HG03159 (cell line): ENCODE measurements at regions not wholly inside any gene's neighbourhood (a gene's known extent, or its start where the extent isn't known, plus 50 kb on each side); places are given as distances from the start of the nearest gene placed in this dataset.
"Not testable (repeated sequence)": the region's sequence is repeated elsewhere in the genome, so short reads cannot be mapped to it uniquely, and the experiment has no call there.

ENCODE experiments used
- ATAC-seq: cut with Tn5 transposase; IDR thresholded peaks from one replicate; pipeline ENCODE4 v1.9.1; 2021; ENCODE audit warnings: mild to moderate bottlenecking, moderate library complexity; ENCODE audit not compliant: unreplicated experiment

- no peak for ATAC-seq
Observed at GRCh38 chr4:149050840-149051239, 608.6 kb upstream of the NR3C2 start.

- no peak for ATAC-seq
Observed at GRCh38 chr4:149048451-149049143, 606.4 kb upstream of the NR3C2 start.

- ATAC-seq = no peak
Observed at GRCh38 chr4:149047368-149047767, 605.2 kb upstream of the NR3C2 start.

GRCh38 chr4:149045731-149046130 lies 603.5 kb upstream of the NR3C2 start:
- no peak for ATAC-seq

- not testable (repeated sequence) for ATAC-seq
Observed at GRCh38 chr4:149039786-149040185, 597.6 kb upstream of the NR3C2 start.

- ATAC-seq = peak; percentile 69
Observed at GRCh38 chr4:149031399-149031798, 589.2 kb upstream of the NR3C2 start.

- no peak for ATAC-seq
Observed at GRCh38 chr4:149029056-149029651, 586.9 kb upstream of the NR3C2 start.

GRCh38 chr4:149026696-149027095 lies 584.5 kb upstream of the NR3C2 start:
- ATAC-seq = no peak

- no peak for ATAC-seq
Observed at GRCh38 chr4:149017002-149017734, 575.0 kb upstream of the NR3C2 start.

- no peak for ATAC-seq
Observed at GRCh38 chr4:149009223-149009622, 567.0 kb upstream of the NR3C2 start.

GRCh38 chr4:149008415-149009025 lies 566.3 kb upstream of the NR3C2 start:
- no peak for ATAC-seq

GRCh38 chr4:149005191-149005590 lies 563.0 kb upstream of the NR3C2 start:
- ATAC-seq = no peak

GRCh38 chr4:148999924-149000323 lies 557.7 kb upstream of the NR3C2 start:
- ATAC-seq = no peak

GRCh38 chr4:148998719-148999118 lies 556.5 kb upstream of the NR3C2 start:
- ATAC-seq = peak; percentile 64

GRCh38 chr4:148986951-148987350 lies 544.7 kb upstream of the NR3C2 start:
- ATAC-seq = no peak

- ATAC-seq = no peak
Observed at GRCh38 chr4:148984951-148985350, 542.7 kb upstream of the NR3C2 start.

GRCh38 chr4:148982200-148982599 lies 540.0 kb upstream of the NR3C2 start:
- ATAC-seq = no peak

GRCh38 chr4:148980782-148981480 lies 538.7 kb upstream of the NR3C2 start:
- no peak for ATAC-seq

- ATAC-seq = no peak
Observed at GRCh38 chr4:148978301-148978700, 536.1 kb upstream of the NR3C2 start.

- ATAC-seq = no peak
Observed at GRCh38 chr4:148975464-148975863, 533.2 kb upstream of the NR3C2 start.

- ATAC-seq = no peak
Observed at GRCh38 chr4:148965080-148965479, 522.9 kb upstream of the NR3C2 start.
